Endometrial microvascular endothelial cells (primary cell): ENCODE measurements at regions not wholly inside any gene's neighbourhood (a gene's known extent, or its start where the extent isn't known, plus 50 kb on each side); places are given as distances from the start of the nearest gene placed in this dataset.
"Not testable (repeated sequence)": the region's sequence is repeated elsewhere in the genome, so short reads cannot be mapped to it uniquely, and the experiment has no call there.

Source experiments
- in situ Hi-C: cut with HindIII; loops from 2 replicates; pipeline ENCODE4 v1.10.0; 2017; ENCODE audit warnings: low sequenced_read_pairs, low pct_unique_long_range_greater_than_20kb; ENCODE audit errors: inconsistent ontology term

- in situ Hi-C loops, result no loop called here
These were observed 848.9 kb downstream of the REEP3 start for GRCh38 chr10:64369885-64370773.

GRCh38 chr10:64374346-64374745, 853.1 kb downstream of the REEP3 start:
- in situ Hi-C loops, result no loop called here

DNA sequence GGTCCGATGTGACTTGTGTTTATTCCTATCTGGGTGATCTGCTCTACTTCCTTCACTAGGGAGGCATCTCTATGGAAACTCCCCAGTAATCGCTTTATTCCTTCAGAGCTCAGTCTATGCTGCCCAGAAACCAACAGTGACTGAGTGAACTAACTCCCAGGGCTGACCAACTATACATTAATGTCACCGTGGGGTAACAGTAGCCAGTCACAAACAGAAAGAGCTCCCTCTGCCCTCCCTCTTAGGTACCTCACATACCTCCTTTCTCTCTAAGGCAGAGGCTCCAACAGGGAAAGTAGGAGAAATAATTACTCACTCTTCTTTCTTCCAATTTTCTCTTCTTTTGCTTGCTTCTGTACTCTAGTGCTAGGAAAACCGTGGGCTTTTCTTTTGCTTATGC, 855.0 kb downstream of the REEP3 start:
- in situ Hi-C loops, result no loop called here

DNA sequence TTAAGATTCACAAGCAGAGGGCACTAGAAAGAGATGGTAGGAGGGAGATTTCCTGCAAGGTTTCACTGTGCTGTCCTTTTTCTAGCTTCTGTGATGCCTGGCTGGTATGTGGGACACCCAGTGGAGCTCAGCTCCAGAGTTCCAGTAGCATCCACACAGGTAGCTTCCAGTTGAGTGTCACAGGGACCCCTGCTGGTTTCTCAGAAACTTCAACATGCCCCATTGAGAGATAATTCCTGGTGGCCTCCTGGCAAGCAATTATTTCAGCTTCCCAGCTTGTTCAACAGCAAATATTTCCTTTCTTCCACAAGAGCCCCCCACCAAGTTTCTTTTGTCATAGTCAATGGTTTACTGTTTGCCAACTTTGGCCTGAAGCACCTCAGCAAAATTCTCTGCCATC, 858.7 kb downstream of the REEP3 start:
- in situ Hi-C loops, result no loop called here

GRCh38 chr10:64385355-64385754, 864.2 kb downstream of the REEP3 start:
- in situ Hi-C loops, result no loop called here

DNA sequence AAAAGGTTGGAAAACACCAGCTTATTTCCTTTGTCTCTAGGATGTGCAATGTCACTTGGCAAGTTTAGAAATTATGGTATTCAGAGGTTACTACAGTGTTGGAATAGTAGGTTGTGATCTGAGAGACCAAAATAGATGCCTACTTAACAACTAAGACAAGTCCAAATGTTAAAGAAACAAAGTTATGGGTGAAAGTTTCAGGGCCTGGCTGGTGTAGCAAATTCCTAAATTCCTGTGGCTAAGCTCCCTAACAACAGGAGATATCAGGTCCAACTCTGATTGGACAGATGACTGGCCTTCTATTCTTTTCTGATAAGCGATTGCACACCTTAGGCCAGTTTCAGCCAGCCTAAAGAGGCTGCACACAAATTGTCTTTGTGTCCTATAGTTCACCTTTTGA, 873.5 kb downstream of the REEP3 start:
- in situ Hi-C loops, result no loop called here

GRCh38 chr10:64396105-64396708, 875.0 kb downstream of the REEP3 start:
- in situ Hi-C loops, result no loop called here

DNA sequence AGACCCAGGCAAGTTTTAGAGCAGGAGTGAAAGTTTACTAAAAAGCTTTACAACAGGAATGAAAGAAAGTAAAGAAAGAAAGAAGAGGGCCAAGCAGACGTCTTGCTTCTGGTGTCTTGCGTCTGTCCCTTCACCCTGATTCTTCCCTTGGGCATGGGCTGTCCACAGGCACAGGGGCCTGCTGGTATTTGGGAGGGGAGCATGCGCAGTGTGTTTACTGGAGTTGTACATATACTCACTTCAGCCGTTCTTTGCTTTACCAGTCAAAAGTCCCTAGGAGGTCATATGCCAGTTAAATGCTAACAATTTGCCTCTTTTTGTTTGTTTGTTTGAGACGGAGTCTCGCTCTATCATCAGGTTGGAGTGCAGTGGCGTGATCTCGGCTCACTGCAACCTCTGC, 875.9 kb downstream of the REEP3 start:
- in situ Hi-C loops, result no loop called here

- in situ Hi-C loops, result no loop called here
These were observed 887.4 kb downstream of the REEP3 start for GRCh38 chr10:64408391-64409183.

DNA sequence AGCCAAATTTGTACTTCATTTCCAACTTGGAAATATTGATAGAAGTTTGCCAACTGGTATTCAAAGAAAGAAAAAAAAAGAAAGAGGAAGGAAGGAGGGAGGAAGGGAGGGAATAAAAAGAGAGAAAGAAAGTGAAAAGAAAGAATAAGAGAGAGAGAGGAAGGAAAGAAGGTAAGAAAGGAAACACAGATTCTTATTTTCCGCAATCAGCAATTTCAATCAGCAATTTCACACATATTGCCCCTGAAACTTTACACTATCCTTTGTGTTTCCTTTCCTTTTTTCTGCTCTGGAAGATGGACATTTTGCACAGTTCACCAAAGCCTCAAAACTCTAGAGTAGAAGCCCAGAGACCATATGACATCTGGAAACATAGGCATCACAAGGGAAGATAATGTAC, 888.1 kb downstream of the REEP3 start:
- in situ Hi-C loops, result no loop called here

DNA sequence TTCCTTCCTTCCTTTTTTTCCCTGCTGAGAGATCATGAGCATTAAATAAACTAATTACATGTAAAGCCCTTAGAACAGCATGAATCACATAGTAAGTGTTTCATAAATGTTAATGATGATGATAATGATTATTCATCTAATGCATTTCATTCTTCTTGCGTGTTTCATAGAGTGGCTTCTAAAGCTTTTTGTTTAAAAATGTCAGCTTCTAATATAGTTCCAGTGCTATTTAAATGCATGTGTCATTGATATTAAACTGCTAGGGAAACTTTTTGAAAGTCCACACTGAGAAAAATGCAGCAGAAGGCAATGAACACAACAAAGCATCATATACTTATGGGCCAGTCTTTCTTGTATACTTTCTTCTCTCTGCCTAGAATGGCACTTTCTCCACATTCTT, 894.8 kb downstream of the REEP3 start:
- in situ Hi-C loops, result no loop called here

DNA sequence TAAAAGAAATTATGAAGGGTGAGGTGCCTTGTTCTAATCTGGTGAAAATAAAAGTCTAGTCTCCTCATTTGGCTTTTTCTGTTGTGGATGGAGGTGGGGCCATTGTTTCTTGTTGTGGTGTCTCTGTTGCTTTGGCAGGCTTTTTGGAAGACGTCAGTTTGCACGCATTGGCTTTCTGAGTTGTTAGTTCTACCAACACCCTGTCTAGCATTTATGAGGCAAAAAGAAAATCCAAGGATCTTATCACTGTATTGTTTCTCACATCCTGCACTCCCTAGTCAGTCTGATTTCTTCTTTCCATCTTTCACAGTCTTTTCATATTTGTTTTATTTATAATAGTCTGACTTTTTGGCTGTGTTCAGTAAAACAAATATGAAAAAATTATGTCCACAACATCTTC, 898.3 kb downstream of the REEP3 start:
- in situ Hi-C loops, result no loop called here

GRCh38 chr10:64426745-64427144, 905.5 kb downstream of the REEP3 start:
- in situ Hi-C loops, result no loop called here

GRCh38 chr10:64430690-64431323, 909.6 kb downstream of the REEP3 start:
- in situ Hi-C loops, result no loop called here

- in situ Hi-C loops, result not testable (repeated sequence)
These were observed 920.7 kb downstream of the REEP3 start for GRCh38 chr10:64441872-64442271.

DNA sequence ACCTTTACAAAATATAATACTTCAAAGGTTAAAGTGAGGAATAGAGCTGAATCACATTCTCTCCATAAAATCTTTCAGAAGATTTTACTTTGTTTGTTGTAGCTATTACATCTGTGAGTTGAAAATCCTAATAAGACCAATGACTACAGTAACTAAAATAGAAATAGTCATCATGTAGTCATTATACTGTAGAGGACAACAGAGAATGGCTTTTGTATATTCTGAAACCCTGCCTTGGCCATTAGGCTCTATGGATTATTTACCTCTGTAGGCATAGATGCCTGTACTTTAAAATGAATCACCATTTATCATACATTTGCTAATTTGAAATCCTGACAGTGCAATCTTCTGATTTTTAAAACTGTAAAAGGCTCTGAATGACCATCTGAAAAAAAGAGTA, 923.0 kb downstream of the REEP3 start:
- in situ Hi-C loops, result no loop called here

DNA sequence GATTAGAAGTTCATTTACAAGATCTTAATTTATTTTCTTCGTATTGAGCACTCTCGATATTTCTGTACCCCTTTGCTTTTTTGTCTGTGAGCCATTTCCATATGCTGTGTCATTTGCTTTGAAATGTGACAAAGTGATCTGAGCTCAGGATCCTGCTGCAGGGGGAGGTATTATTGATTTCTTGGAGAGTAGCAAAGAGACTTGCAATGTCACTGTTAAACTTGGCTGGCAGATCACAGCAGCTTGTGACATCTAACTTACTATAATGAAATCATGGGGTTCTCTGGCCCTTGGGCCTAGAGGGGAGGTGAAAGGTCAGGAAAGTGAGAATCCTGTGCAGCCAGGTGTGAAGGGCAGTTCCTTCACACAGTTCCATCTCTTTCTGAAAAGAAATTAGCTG, 923.4 kb downstream of the REEP3 start:
- in situ Hi-C loops, result no loop called here

DNA sequence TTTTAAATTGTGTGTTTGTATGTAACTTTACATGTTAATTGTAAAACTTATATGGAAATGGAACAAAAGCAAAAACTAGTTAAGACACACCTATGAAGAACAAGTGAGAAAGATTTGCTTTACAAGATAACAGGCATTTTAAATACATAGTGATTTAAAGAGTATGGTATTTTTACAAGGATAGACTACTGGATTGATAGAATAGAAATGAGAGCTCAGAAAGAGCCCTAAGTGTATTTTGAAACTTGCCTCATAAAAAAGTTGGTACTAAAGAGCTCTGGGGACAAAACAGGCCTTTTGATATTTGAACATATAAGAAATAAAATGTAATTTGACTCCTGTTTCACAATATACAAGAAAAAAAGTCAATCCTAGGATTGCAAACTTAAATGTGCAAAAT, 928.4 kb downstream of the REEP3 start:
- in situ Hi-C loops, result no loop called here

DNA sequence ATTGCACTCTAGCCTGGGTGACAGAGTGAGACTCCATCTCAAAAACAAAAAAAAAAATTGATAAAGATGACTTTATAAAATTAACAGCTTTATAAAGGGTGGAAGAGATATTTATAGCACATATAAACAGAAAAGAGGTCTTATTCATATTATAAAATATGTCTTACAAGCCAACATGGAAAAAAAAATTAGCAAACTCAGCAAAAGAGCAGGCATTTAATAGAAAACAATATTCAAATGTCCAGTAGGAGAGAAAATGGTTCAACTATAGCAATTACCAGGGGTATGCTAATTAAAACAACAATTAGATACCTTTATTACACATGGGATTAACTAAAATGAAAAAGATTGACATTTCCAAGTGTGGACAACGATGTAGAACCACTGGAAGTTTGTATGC, 929.1 kb downstream of the REEP3 start:
- in situ Hi-C loops, result no loop called here
